ENCODE measurements at regions not wholly inside any gene's neighbourhood (a gene's known extent, or its start where the extent isn't known, plus 50 kb on each side); places are given as distances from the start of the nearest gene placed in this dataset.

DNA sequence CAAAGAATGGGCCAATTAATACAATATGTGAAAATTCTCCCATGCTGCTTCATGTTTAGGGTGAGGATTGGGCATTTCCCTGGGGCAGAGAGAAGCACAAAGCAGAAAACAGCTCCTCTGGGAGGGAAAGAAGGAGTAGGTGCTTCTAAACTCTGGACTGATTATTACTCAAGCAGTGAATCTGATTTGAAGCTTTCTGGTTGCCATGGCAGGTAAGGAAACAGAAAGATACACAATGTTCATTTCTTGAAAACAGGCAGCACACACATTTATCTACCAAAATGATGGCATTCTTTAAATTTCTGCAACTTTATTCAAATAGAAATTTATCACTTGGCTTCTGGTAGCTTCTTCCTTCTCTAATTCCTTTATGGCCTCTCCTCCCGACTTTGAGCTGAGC is 305.4 kb upstream of the CHD6 start:
- no peaks in the 10 kb centered on the region for H3K36me3 ChIP-seq (ENCODE audit: control insufficient read depth in 4 of 4, insufficient read depth in 4 of 4, low read length in 4 of 4)
- H3K4me1 ChIP-seq (ENCODE audit: control insufficient read depth in 5 of 5, insufficient read depth in 5 of 5, low read length in 5 of 5), result no peaks in the 10 kb centered on the region
- H3K9me3 ChIP-seq (ENCODE audit: control insufficient read depth in 4 of 4, insufficient read depth in 3 of 4, low read length in 3 of 4), result peaks cover 0 to 2% (median 0%) of the 10 kb centered on the region in 4 donors
- H3K4me3 ChIP-seq, result no peak overlapping the region
- DNase-seq (no peak), ATAC-seq (ENCODE audit: insufficient read depth, low FRiP score) (no peak)
- 12 to 29% methylated on average over 1 of the region's 1 CpG for WGBS, 2 donors
- no peak overlapping the region for H3K9ac ChIP-seq (ENCODE audit: insufficient read depth in 1 of 2, low read length in 2 of 2)
- peaks cover 0 to 10% (median 0%) of the 10 kb centered on the region in 3 donors for H3K27me3 ChIP-seq (ENCODE audit: control insufficient read depth in 3 of 3, insufficient read depth in 3 of 3, low read length in 2 of 3)
- no peak for TF ChIP-seq CTCF (IDR thresholded peaks at IDR 0.05; ENCODE audit: control extremely low read depth, extremely low read depth)
- no peak overlapping the region for H3K27ac ChIP-seq (ENCODE audit: low read depth in 1 of 2, low read length in 1 of 2)

DNA sequence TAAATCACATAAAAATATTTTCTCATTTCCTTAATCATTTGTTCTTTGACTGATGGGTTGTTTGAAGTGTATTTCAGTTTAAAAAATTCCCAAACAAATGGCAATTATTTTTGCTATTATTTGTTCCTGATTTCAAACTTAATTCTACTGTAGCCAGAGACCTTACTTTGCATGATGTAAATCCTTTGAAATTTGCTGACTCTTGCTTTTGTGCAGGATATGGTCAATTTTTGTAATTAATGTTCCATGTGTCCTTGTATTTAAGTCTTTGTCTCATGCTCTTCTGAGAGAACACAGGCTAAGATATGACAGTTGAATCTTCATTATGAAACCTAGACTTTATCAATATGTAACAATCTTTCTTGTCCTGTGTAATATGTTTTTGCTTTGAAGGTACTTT is 295.0 kb upstream of the CHD6 start:
- DNase-seq (no peak), ATAC-seq (ENCODE audit: insufficient read depth, low FRiP score) (no peak)
- no peak overlapping the region for H3K4me3 ChIP-seq
- H3K27ac ChIP-seq (ENCODE audit: low read depth in 1 of 2, low read length in 1 of 2), result no peak overlapping the region
- no peak overlapping the region for H3K9ac ChIP-seq (ENCODE audit: insufficient read depth in 1 of 2, low read length in 2 of 2)
- H3K9me3 ChIP-seq (ENCODE audit: control insufficient read depth in 4 of 4, insufficient read depth in 3 of 4, low read length in 3 of 4), result peaks cover 0 to 2% (median 0%) of the 10 kb centered on the region in 4 donors
- H3K27me3 ChIP-seq (ENCODE audit: control insufficient read depth in 3 of 3, insufficient read depth in 3 of 3, low read length in 2 of 3), result peaks cover 0 to 3% (median 0%) of the 10 kb centered on the region in 3 donors
- no peaks in the 10 kb centered on the region for H3K36me3 ChIP-seq (ENCODE audit: control insufficient read depth in 4 of 4, insufficient read depth in 4 of 4, low read length in 4 of 4)
- no peak for TF ChIP-seq CTCF (IDR thresholded peaks at IDR 0.05; ENCODE audit: control extremely low read depth, extremely low read depth)
- no peaks in the 10 kb centered on the region for H3K4me1 ChIP-seq (ENCODE audit: control insufficient read depth in 5 of 5, insufficient read depth in 5 of 5, low read length in 5 of 5)

GRCh38 chr20:41910558-41910957 is 292.4 kb upstream of the CHD6 start:
- Histone ChIP-seq H3K9me3 (ENCODE audit: control insufficient read depth in 4 of 4, insufficient read depth in 3 of 4, low read length in 3 of 4) (peaks cover 0 to 2% (median 0%) of the 10 kb centered on the region in 4 donors), H3K27me3 (ENCODE audit: control insufficient read depth in 3 of 3, insufficient read depth in 3 of 3, low read length in 2 of 3) (peaks cover 0 to 3% (median 0%) of the 10 kb centered on the region in 3 donors), H3K4me1 (ENCODE audit: control insufficient read depth in 5 of 5, insufficient read depth in 5 of 5, low read length in 5 of 5) (peaks cover 0 to 2% (median 0%) of the 10 kb centered on the region in 5 donors), H3K27ac (ENCODE audit: low read depth in 1 of 2, low read length in 1 of 2) (no peak overlapping the region), H3K4me3 (no peak overlapping the region), H3K9ac (ENCODE audit: insufficient read depth in 1 of 2, low read length in 2 of 2) (no peak overlapping the region), H3K36me3 (ENCODE audit: control insufficient read depth in 4 of 4, insufficient read depth in 4 of 4, low read length in 4 of 4) (no peaks in the 10 kb centered on the region)
- WGBS, 2 donors, result 76 to 90% methylated on average over 1 of the region's 1 CpG
- TF ChIP-seq CTCF (IDR thresholded peaks at IDR 0.05; ENCODE audit: control extremely low read depth, extremely low read depth), result no peak
- ATAC-seq (ENCODE audit: insufficient read depth, low FRiP score), result no peak
- no peak for DNase-seq

- Histone ChIP-seq H3K27me3 (ENCODE audit: control insufficient read depth in 3 of 3, insufficient read depth in 3 of 3, low read length in 2 of 3) (peaks cover 0 to 2% (median 0%) of the 10 kb centered on the region in 3 donors), H3K4me3 (no peak overlapping the region), H3K27ac (ENCODE audit: low read depth in 1 of 2, low read length in 1 of 2) (no peak overlapping the region), H3K36me3 (ENCODE audit: control insufficient read depth in 4 of 4, insufficient read depth in 4 of 4, low read length in 4 of 4) (no peaks in the 10 kb centered on the region), H3K9me3 (ENCODE audit: control insufficient read depth in 4 of 4, insufficient read depth in 3 of 4, low read length in 3 of 4) (no peaks in the 10 kb centered on the region), H3K9ac (ENCODE audit: insufficient read depth in 1 of 2, low read length in 2 of 2) (no peak overlapping the region), H3K4me1 (ENCODE audit: control insufficient read depth in 5 of 5, insufficient read depth in 5 of 5, low read length in 5 of 5) (peaks cover 0 to 30% (median 0%) of the 10 kb centered on the region in 5 donors)
- WGBS, 2 donors, result 61 to 71% methylated on average over 4 of the region's 4 CpGs
- DNase-seq, result peak; percentile 31 to 51 (median 41)
- no peak for TF ChIP-seq CTCF (IDR thresholded peaks at IDR 0.05; ENCODE audit: control extremely low read depth, extremely low read depth)
- no peak for ATAC-seq (ENCODE audit: insufficient read depth, low FRiP score)
These were observed 287.0 kb upstream of the CHD6 start for GRCh38 chr20:41905199-41905598.

Data from lung (tissue), 11 donors.